Pancreas (tissue), 10 donors: ENCODE measurements at regions not wholly inside any gene's neighbourhood (a gene's known extent, or its start where the extent isn't known, plus 50 kb on each side); places are given as distances from the start of the nearest gene placed in this dataset.

ENCODE experiments used
- ATAC-seq, 4 donors: fragments of 200-7000 bp; cut with Tn5 transposase; one replicate each; pipeline versions ENCODE4 v1.8.0 to v1.9.1; 2020; ENCODE audit warnings: mild to moderate bottlenecking in 4 of 4, moderate library complexity in 4 of 4
- DNase-seq, 6 donors: peaks; one replicate each; pipeline ENCODE4 v3.0.0-alpha.2; 2020
- FAIRE-seq: peaks from 2 replicates; lab custom pipeline; 2012; peaks lifted over from hg19 to GRCh38; lab: Jason Lieb, UNC
- H3K27ac ChIP-seq, 4 donors: fragments of 200-600 bp; sonication (generic); 1 replicate in 3 of 4; 2 replicates in 1 of 4; pipeline versions ENCODE4 v1.5.0 to v1.8.0; 2020
- H3K27me3 ChIP-seq, 4 donors: fragments of 200-600 bp; one replicate each; pipeline ENCODE4 v1.8.0; 2021
- H3K36me3 ChIP-seq, 3 donors: fragments of 200-600 bp; sonication (generic) in 1 of 3; one replicate each; pipeline versions ENCODE4 v1.5.0 to v1.8.0; 2020 to 2021
- H3K4me1 ChIP-seq, 3 donors: fragments of 200-600 bp; one replicate each; pipeline ENCODE4 v1.8.0; 2021
- H3K4me3 ChIP-seq, 4 donors: fragments of 200-600 bp; sonication (generic) in 2 of 4; one replicate each; pipeline versions ENCODE4 v1.5.0 to v1.8.0; 2020 to 2021
- H3K9me3 ChIP-seq, 4 donors: fragments of 200-600 bp; one replicate each; pipeline ENCODE4 v1.8.0; 2021
- CTCF ChIP-seq, 4 donors: fragments of 200-600 bp; sonication (generic) in 3 of 4; IDR thresholded peaks; one replicate each; pipeline versions ENCODE4 v1.5.0 to v1.8.0; 2021; ENCODE audit warnings: antibody characterized with exemption in 4 of 4
- WGBS, 2 donors: extraction: QIAGEN DNeasy Blood & Tissue Kit; methylation state at CpG; one replicate each; pipeline ENCODE4 v1.1.7; 2013; 5-methylcytosine and 5-hydroxymethylcytosine counted together
- intact Hi-C, 3 donors: fragments of 100-400 bp; cut with DNase I; formaldehyde crosslinking; loops; one replicate each; pipeline versions ENCODE4 v1.11.1 to v1.14.2; 2022
- donor health status: healthy with polysubstance abuse.
- donor health status: DM: no; HTN: no; CAD: no; lungs with moderate emphysema.
- donor health status: DM: no; HTN: no; CAD: no.
- donor health status: control.
- donor health status: control.
- donor health status: Bipolar disorder and iron deficiency.
- donor health status: DM: yes; HTN: yes; CAD: no.
- donor health status: DM: no; HTN: no; CAD: no.
- donor health status: DM: no; HTN: no; CAD: no.
- donor health status: DM: yes; HTN: yes; CAD: no.

GRCh38 chr12:28891126-28891525 is 258.0 kb upstream of the FAR2 start:
- Histone ChIP-seq H3K9me3 (no peaks in the 10 kb centered on the region), H3K36me3 (no peaks in the 10 kb centered on the region), H3K4me1 (no peaks in the 10 kb centered on the region), H3K4me3 (no peak overlapping the region), H3K27me3 (no peaks in the 10 kb centered on the region), H3K27ac (no peak overlapping the region)
- ATAC-seq, result no peak
- no peak for TF ChIP-seq CTCF (IDR thresholded peaks at IDR 0.05)
- FAIRE-seq, result no peak
- DNase-seq, result no peak
- intact Hi-C loops, result no loop called here

- intact Hi-C loops, result no loop called here
- no peaks in the 10 kb centered on the region for H3K27me3 ChIP-seq
- H3K9me3 ChIP-seq, result no peaks in the 10 kb centered on the region
- FAIRE-seq (no peak), DNase-seq (no peak), ATAC-seq (no peak)
- 79 to 83% methylated on average over 2 of the region's 2 CpGs for WGBS, 2 donors
- H3K4me3 ChIP-seq, result no peak overlapping the region
- H3K36me3 ChIP-seq, result no peaks in the 10 kb centered on the region
- H3K27ac ChIP-seq, result no peak overlapping the region
- no peak for TF ChIP-seq CTCF (IDR thresholded peaks at IDR 0.05)
- no peaks in the 10 kb centered on the region for H3K4me1 ChIP-seq
These were observed 255.7 kb upstream of the FAR2 start for GRCh38 chr12:28893365-28893764.

GRCh38 chr12:28893856-28894255 is 255.2 kb upstream of the FAR2 start:
- H3K4me1 ChIP-seq, result no peaks in the 10 kb centered on the region
- intact Hi-C loops, result no loop called here
- H3K4me3 ChIP-seq, result no peak overlapping the region
- no peaks in the 10 kb centered on the region for H3K9me3 ChIP-seq
- FAIRE-seq, result no peak
- no peak for ATAC-seq
- no peaks in the 10 kb centered on the region for H3K36me3 ChIP-seq
- no peak for DNase-seq
- 64 to 65% methylated on average over 1 of the region's 1 CpG for WGBS, 2 donors
- no peaks in the 10 kb centered on the region for H3K27me3 ChIP-seq
- no peak for TF ChIP-seq CTCF (IDR thresholded peaks at IDR 0.05)
- no peak overlapping the region for H3K27ac ChIP-seq

- Histone ChIP-seq H3K9me3 (no peaks in the 10 kb centered on the region), H3K27me3 (no peaks in the 10 kb centered on the region), H3K4me1 (no peaks in the 10 kb centered on the region), H3K4me3 (no peak overlapping the region), H3K36me3 (no peaks in the 10 kb centered on the region), H3K27ac (no peak overlapping the region)
- ATAC-seq, result no peak
- no peak for FAIRE-seq
- WGBS, 2 donors, result 69 to 87% methylated on average over 1 of the region's 1 CpG
- intact Hi-C loops, result no loop called here
- DNase-seq, result no peak
- TF ChIP-seq CTCF (IDR thresholded peaks at IDR 0.05), result no peak
These were observed 252.7 kb upstream of the FAR2 start for GRCh38 chr12:28896421-28896820.

GRCh38 chr12:28898038-28898437 is 251.0 kb upstream of the FAR2 start:
- Histone ChIP-seq H3K4me3 (no peak overlapping the region), H3K27ac (no peak overlapping the region), H3K9me3 (no peaks in the 10 kb centered on the region), H3K4me1 (no peaks in the 10 kb centered on the region), H3K27me3 (no peaks in the 10 kb centered on the region), H3K36me3 (no peaks in the 10 kb centered on the region)
- no peak for TF ChIP-seq CTCF (IDR thresholded peaks at IDR 0.05)
- FAIRE-seq (no peak), ATAC-seq (no peak), DNase-seq (no peak)
- intact Hi-C loops, result no loop called here
- 23 to 30% methylated on average over 2 of the region's 2 CpGs for WGBS, 2 donors
